Breast epithelium (tissue), 4 donors: ENCODE measurements at regions not wholly inside any gene's neighbourhood (a gene's known extent, or its start where the extent isn't known, plus 50 kb on each side); places are given as distances from the start of the nearest gene placed in this dataset.

Experiments used
- DNase-seq, 2 donors: peaks; one replicate each; pipeline ENCODE4 v3.0.0-alpha.2; 2019; ENCODE audit warnings: low spot score in 2 of 2
- H3K27ac ChIP-seq, 2 donors: fragments of 200-600 bp; sonication (generic) in 1 of 2; one replicate each; pipeline ENCODE4 v1.5.1; 2016 to 2019; ENCODE audit warnings: mild to moderate bottlenecking in 1 of 2
- H3K27me3 ChIP-seq, 2 donors: fragments of 200-600 bp; sonication (generic) in 1 of 2; one replicate each; pipeline versions ENCODE4 v1.5.1 to v1.6.0; 2017 to 2019; ENCODE audit warnings: control low read depth in 1 of 2, mild to moderate bottlenecking in 1 of 2
- H3K36me3 ChIP-seq: fragments of 200-600 bp; one replicate; pipeline ENCODE4 v1.5.1; 2019
- H3K4me1 ChIP-seq, 2 donors: fragments of 200-600 bp; sonication (generic); one replicate each; pipeline ENCODE4 v1.5.1; 2016 to 2019; ENCODE audit warnings: control low read depth in 1 of 2
- H3K4me3 ChIP-seq, 3 donors: fragments of 200-600 bp; sonication (generic); 1 replicate in 2 of 3; 2 replicates in 1 of 3; pipeline ENCODE4 v1.5.1; 2016 to 2019; ENCODE audit warnings: mild to moderate bottlenecking in 3 of 3, moderate library complexity in 2 of 3
- H3K9me3 ChIP-seq, 2 donors: fragments of 200-600 bp; sonication (generic) in 1 of 2; one replicate each; pipeline ENCODE4 v1.5.1; 2016 to 2019; ENCODE audit warnings: control low read depth in 1 of 2
- CTCF ChIP-seq, 3 donors: fragments of 450-650 bp; IDR thresholded peaks; one replicate each; pipeline ENCODE4 v1.5.1; 2016 to 2017; ENCODE audit warnings: antibody characterized with exemption in 3 of 3, mild to moderate bottlenecking in 3 of 3, moderate library complexity in 3 of 3
- POLR2A ChIP-seq: fragments of 450-650 bp; IDR thresholded peaks from one replicate; pipeline ENCODE4 v1.6.1; 2016; ENCODE audit warnings: antibody characterized with exemption, mild to moderate bottlenecking, moderate library complexity
- POLR2AphosphoS5 ChIP-seq, 3 donors: sonication (generic); formaldehyde crosslinking; IDR thresholded peaks; one replicate each; pipeline ENCODE4 v1.6.1; 2017; ENCODE audit warnings: antibody characterized with exemption in 3 of 3
- intact Hi-C: fragments of 100-400 bp; cut with DNase I; formaldehyde crosslinking; loops from one replicate; pipeline ENCODE4 v1.15.1; 2023; ENCODE audit warnings: low total_unique reads

GRCh38 chr4:78671903-78672815 lies 104.0 kb upstream of the BMP2K start:
- Histone ChIP-seq H3K36me3 (no peaks in the 10 kb centered on the region), H3K27me3 (no peaks in the 10 kb centered on the region), H3K9me3 (no peaks in the 10 kb centered on the region), H3K4me3 (no peak overlapping the region), H3K4me1 (no peaks in the 10 kb centered on the region), H3K27ac (no peak overlapping the region)
- TF ChIP-seq POLR2AphosphoS5 (IDR thresholded peaks at IDR 0.05) (no peak), CTCF (IDR thresholded peaks at IDR 0.05) (no peak), POLR2A (no peak)
- intact Hi-C loops = no loop called here
- DNase-seq = no peak

GRCh38 chr4:78673337-78673736 lies 102.8 kb upstream of the BMP2K start:
- no peaks in the 10 kb centered on the region for H3K4me1 ChIP-seq
- H3K4me3 ChIP-seq = no peak overlapping the region
- TF ChIP-seq CTCF (IDR thresholded peaks at IDR 0.05) = no peak
- TF ChIP-seq POLR2A = no peak
- no peaks in the 10 kb centered on the region for H3K9me3 ChIP-seq
- intact Hi-C loops = no loop called here
- no peak for DNase-seq
- no peak overlapping the region for H3K27ac ChIP-seq
- no peaks in the 10 kb centered on the region for H3K27me3 ChIP-seq
- H3K36me3 ChIP-seq = no peaks in the 10 kb centered on the region

GRCh38 chr4:78675325-78675724 lies 100.8 kb upstream of the BMP2K start:
- no peak for TF ChIP-seq CTCF (IDR thresholded peaks at IDR 0.05)
- no peak for TF ChIP-seq POLR2A
- no peak for TF ChIP-seq POLR2AphosphoS5 (IDR thresholded peaks at IDR 0.05)
- DNase-seq = no peak
- Histone ChIP-seq H3K9me3 (no peaks in the 10 kb centered on the region), H3K4me3 (no peak overlapping the region), H3K27me3 (no peaks in the 10 kb centered on the region), H3K4me1 (no peaks in the 10 kb centered on the region), H3K36me3 (no peaks in the 10 kb centered on the region), H3K27ac (no peak overlapping the region)
- intact Hi-C loops = no loop called here

GRCh38 chr4:78682070-78682469 lies 94.1 kb upstream of the BMP2K start:
- no peak for TF ChIP-seq POLR2AphosphoS5 (IDR thresholded peaks at IDR 0.05)
- TF ChIP-seq POLR2A = no peak
- no peak for TF ChIP-seq CTCF (IDR thresholded peaks at IDR 0.05)
- intact Hi-C loops = no loop called here

DNA sequence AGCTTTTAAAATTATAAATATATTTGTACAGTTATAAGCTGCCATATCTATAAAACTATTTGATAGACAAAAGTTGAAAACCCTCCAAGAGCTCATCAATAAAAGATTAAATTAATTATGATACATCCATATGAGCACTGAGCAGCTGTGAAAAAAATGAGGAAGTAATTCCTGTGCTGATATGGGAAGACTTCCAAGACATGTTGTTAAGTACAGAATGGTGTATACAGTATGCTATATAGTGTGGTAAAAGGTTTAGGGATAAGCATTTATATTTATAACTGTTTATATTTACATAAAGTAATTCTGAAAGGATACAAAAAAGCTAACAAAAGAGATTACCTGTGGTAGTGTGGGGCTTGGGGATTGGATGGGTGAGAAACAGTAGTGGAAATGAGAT lies 92.8 kb upstream of the BMP2K start:
- Histone ChIP-seq H3K9me3 (no peaks in the 10 kb centered on the region), H3K27me3 (no peaks in the 10 kb centered on the region), H3K4me1 (no peaks in the 10 kb centered on the region), H3K27ac (no peak overlapping the region), H3K4me3 (no peak overlapping the region), H3K36me3 (no peaks in the 10 kb centered on the region)
- no peak for TF ChIP-seq POLR2AphosphoS5 (IDR thresholded peaks at IDR 0.05)
- TF ChIP-seq POLR2A = no peak
- no peak for TF ChIP-seq CTCF (IDR thresholded peaks at IDR 0.05)
- intact Hi-C loops = no loop called here
- DNase-seq = no peak

More at GRCh38 chr4:78682070-78682469, 94.1 kb upstream of the BMP2K start:
- no peaks in the 10 kb centered on the region for H3K9me3 ChIP-seq
- H3K27ac ChIP-seq = no peak overlapping the region
- DNase-seq = no peak
- no peaks in the 10 kb centered on the region for H3K4me1 ChIP-seq
- no peaks in the 10 kb centered on the region for H3K36me3 ChIP-seq
- H3K27me3 ChIP-seq = no peaks in the 10 kb centered on the region
- no peak overlapping the region for H3K4me3 ChIP-seq
